OCI-LY1 (cell line): ENCODE measurements at regions not wholly inside any gene's neighbourhood (a gene's known extent, or its start where the extent isn't known, plus 50 kb on each side); places are given as distances from the start of the nearest gene placed in this dataset.

Experiments used
- EZH2 ChIP-seq: fragments of 200-600 bp; sonication (generic), shearing (Covaris generic); IDR thresholded peaks from 2 replicates; pipeline ENCODE4 v1.8.0; 2017; ENCODE audit warnings: borderline replicate concordance, mixed run types, mild to moderate bottlenecking, antibody characterized with exemption, low read length, moderate library complexity, mixed read lengths
- TF ChIP-seq, protein P1 (sequence below): fragments of 200-600 bp; sonication (generic), shearing (Covaris generic); IDR thresholded peaks from 2 replicates; pipeline ENCODE4 v1.5.1; 2017; ENCODE audit warnings: mild to moderate bottlenecking, antibody characterized with exemption, low read length, moderate library complexity, mixed read lengths

DNA sequence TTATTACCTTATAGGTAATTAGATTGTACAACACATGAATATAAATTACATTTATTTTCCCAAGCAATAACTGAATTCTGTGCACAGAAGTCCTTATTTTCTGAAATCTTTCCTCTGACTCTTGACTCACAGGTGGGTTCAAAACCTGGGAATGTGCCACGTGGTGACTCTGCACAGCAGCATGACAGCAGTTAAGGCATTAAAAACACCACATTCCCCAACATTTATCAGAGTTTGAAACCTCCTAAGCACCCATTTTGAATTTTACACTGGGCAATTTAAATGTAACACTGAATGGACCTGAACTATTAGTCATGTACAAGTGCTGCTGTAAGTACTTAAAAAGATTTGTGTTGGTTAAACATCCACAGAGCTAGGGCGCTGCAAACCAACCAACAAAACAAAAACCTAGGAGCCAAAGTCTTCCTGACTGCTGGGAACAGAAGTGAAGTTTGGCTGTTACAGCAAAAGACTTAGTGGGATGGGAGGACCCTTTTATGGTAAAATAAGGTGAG is 480.6 kb upstream of the CXADR start:
- TF ChIP-seq, protein P1, sequence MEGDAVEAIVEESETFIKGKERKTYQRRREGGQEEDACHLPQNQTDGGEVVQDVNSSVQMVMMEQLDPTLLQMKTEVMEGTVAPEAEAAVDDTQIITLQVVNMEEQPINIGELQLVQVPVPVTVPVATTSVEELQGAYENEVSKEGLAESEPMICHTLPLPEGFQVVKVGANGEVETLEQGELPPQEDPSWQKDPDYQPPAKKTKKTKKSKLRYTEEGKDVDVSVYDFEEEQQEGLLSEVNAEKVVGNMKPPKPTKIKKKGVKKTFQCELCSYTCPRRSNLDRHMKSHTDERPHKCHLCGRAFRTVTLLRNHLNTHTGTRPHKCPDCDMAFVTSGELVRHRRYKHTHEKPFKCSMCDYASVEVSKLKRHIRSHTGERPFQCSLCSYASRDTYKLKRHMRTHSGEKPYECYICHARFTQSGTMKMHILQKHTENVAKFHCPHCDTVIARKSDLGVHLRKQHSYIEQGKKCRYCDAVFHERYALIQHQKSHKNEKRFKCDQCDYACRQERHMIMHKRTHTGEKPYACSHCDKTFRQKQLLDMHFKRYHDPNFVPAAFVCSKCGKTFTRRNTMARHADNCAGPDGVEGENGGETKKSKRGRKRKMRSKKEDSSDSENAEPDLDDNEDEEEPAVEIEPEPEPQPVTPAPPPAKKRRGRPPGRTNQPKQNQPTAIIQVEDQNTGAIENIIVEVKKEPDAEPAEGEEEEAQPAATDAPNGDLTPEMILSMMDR: no peak
- TF ChIP-seq EZH2: no peak
